ENCODE measurements at regions not wholly inside any gene's neighbourhood (a gene's known extent, or its start where the extent isn't known, plus 50 kb on each side); places are given as distances from the start of the nearest gene placed in this dataset.

- DNase-seq, result no peak
- in situ Hi-C loops (cut with MboI; ENCODE audit: low pct_unique_long_range_greater_than_20kb, low sequenced_read_pairs), result no loop called here
Observed at GRCh38 chr4:19698961-19699360, 552.7 kb upstream of the SLIT2 start.

- no peak for DNase-seq
- in situ Hi-C loops (cut with MboI; ENCODE audit: low pct_unique_long_range_greater_than_20kb, low sequenced_read_pairs), result no loop called here
Observed at GRCh38 chr4:19694812-19695211, 556.9 kb upstream of the SLIT2 start.

GRCh38 chr4:19693936-19694570 is 557.7 kb upstream of the SLIT2 start:
- DNase-seq, result no peak
- in situ Hi-C loops (cut with MboI; ENCODE audit: low pct_unique_long_range_greater_than_20kb, low sequenced_read_pairs), result no loop called here

- in situ Hi-C loops (cut with MboI; ENCODE audit: low pct_unique_long_range_greater_than_20kb, low sequenced_read_pairs), result no loop called here
Observed at GRCh38 chr4:19689511-19689910, 562.2 kb upstream of the SLIT2 start.

GRCh38 chr4:19686456-19686855 is 565.2 kb upstream of the SLIT2 start:
- DNase-seq, result no peak
- in situ Hi-C loops (cut with MboI; ENCODE audit: low pct_unique_long_range_greater_than_20kb, low sequenced_read_pairs), result no loop called here

More at GRCh38 chr4:19689511-19689910, 562.2 kb upstream of the SLIT2 start:
- no peak for DNase-seq

DNA sequence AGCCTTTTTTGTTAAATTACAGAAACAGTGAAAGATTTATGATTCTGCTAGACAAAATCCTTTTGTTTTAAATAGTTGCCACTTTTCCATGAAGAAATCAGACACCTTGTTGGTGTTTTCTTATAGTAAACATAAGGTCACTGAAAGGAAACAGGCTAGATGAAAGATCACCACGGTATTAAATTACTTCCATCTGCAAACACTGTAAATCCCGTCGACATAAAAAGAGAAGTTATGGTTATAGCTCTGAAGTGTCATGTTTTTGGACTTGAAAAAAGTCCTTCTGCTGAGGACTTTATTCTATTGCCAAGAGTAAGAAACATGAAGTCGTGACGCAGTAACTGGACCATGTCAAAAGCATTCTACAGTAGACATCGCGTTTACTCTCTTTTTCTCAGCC is 567.6 kb upstream of the SLIT2 start:
- no peak for DNase-seq
- in situ Hi-C loops (cut with MboI; ENCODE audit: low pct_unique_long_range_greater_than_20kb, low sequenced_read_pairs), result no loop called here

- in situ Hi-C loops (cut with MboI; ENCODE audit: low pct_unique_long_range_greater_than_20kb, low sequenced_read_pairs), result no loop called here
- DNase-seq, result no peak
Observed at GRCh38 chr4:19683426-19683825, 568.3 kb upstream of the SLIT2 start.

- no peak for DNase-seq
- in situ Hi-C loops (cut with MboI; ENCODE audit: low pct_unique_long_range_greater_than_20kb, low sequenced_read_pairs), result no loop called here
Observed at GRCh38 chr4:19677211-19677610, 574.5 kb upstream of the SLIT2 start.

GRCh38 chr4:19675172-19675811 is 576.4 kb upstream of the SLIT2 start:
- DNase-seq, result no peak
- in situ Hi-C loops (cut with MboI; ENCODE audit: low pct_unique_long_range_greater_than_20kb, low sequenced_read_pairs), result no loop called here

DNA sequence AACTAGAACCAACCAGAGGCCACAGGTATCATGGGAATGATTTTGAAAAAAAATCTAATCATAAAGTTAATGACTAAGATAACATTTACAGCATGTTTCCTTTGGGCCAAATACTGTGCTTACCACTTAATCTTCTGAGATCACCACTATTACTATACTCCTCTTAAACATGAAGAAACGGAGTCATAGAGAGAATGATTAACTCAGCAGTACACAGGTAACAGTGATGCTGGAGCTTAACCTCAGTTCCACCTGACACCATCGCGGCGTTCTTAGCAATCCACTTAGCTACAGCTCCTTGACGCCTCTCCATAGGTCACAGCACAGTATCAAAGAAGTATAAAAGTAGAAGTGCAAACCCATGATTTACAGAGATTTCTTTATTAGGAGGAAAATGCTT is 592.6 kb upstream of the SLIT2 start:
- no peak for DNase-seq
- in situ Hi-C loops (cut with MboI; ENCODE audit: low pct_unique_long_range_greater_than_20kb, low sequenced_read_pairs), result no loop called here

- no peak for DNase-seq
- in situ Hi-C loops (cut with MboI; ENCODE audit: low pct_unique_long_range_greater_than_20kb, low sequenced_read_pairs), result no loop called here
Observed at GRCh38 chr4:19657856-19658255, 593.8 kb upstream of the SLIT2 start.

GRCh38 chr4:19655666-19656065 is 596.0 kb upstream of the SLIT2 start:
- DNase-seq, result no peak
- in situ Hi-C loops (cut with MboI; ENCODE audit: low pct_unique_long_range_greater_than_20kb, low sequenced_read_pairs), result no loop called here

DNA sequence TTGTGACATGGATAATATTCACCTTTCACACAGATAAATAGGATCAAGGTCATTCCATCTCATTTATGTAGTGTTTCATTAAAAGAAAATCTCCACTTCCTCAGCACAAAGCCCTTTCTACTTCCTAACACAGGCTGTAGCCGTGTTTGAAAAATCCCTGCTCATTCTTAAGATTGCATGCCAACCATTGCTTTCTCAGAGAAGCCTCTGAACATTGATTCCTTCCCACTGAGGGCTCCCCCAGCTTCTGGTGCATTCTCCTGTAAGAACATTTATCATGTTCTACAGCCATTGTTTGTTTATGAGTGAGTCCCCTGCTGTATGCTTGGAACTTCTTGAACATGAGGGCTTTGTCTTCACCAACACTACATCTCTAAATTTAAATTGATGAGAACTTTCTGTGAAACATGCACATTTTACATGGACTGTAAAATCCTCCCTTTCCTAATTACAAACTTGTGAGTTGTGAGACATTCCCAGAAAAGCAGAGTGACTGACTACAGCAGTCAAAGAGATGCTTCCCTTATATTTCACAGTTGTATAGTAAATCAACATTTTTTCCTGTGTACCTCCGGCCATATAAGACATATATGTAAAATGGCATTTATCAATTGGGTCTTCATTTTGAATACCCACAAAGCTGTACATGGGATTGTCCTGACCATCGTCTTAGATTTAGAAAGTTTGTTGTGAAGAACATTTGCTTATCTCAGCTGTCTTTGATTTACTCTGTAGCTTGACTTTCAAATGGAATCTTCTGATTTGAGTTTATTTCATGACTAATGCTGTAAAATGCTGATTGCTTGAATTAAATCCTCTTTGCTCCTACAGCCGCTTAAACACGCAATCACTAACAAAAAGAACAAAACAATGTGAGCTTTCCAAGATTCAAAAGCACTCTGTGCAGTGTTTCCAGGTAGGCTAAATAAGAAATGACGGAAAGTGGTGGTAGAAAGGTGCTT is 600.5 kb upstream of the SLIT2 start:
- DNase-seq, result no peak
- in situ Hi-C loops (cut with MboI; ENCODE audit: low pct_unique_long_range_greater_than_20kb, low sequenced_read_pairs), result no loop called here

DNA sequence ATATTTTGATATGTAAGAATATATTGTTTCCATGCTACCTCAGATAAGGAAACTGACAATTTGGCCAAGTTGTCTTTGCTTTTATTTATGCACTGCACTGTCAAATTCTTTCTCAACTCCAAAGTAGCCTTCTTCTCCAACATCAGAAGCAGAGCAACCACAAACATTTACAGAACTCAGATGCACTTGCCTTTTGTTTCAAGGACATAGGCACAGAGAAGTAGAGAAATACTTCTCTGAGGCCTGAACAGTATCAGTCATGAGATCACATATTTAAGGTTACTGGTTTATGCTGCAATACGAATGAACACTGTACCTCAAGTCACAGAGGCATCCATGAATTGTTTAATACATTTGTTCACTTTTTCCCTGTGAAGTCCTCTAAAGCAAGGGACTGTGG is 606.1 kb upstream of the SLIT2 start:
- DNase-seq, result no peak
- in situ Hi-C loops (cut with MboI; ENCODE audit: low pct_unique_long_range_greater_than_20kb, low sequenced_read_pairs), result no loop called here

- no peak for DNase-seq
- in situ Hi-C loops (cut with MboI; ENCODE audit: low pct_unique_long_range_greater_than_20kb, low sequenced_read_pairs), result no loop called here
Observed at GRCh38 chr4:19636451-19636850, 615.3 kb upstream of the SLIT2 start.

DNA sequence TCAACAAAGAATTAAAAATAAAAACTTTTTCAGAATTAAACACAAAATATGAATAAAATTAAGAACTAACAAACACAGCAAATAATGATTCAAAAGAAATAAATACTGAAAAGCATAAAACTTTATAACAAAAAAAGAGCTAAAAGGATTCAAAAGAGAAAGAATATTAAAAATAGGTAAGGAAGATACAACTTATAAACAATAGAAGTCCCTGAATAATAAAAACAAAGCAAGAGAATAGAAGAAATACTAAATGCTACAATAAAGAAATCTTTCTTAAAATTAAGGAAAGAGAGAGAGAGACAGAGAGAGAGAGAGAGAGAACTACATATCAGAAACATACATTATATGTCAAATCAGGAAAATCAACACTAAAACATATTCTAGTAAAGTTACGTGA is 619.9 kb upstream of the SLIT2 start:
- no peak for DNase-seq
- in situ Hi-C loops (cut with MboI; ENCODE audit: low pct_unique_long_range_greater_than_20kb, low sequenced_read_pairs), result no loop called here

- DNase-seq, result no peak
- in situ Hi-C loops (cut with MboI; ENCODE audit: low pct_unique_long_range_greater_than_20kb, low sequenced_read_pairs), result no loop called here
Observed at GRCh38 chr4:19623866-19624265, 627.8 kb upstream of the SLIT2 start.

- DNase-seq, result no peak
- in situ Hi-C loops (cut with MboI; ENCODE audit: low pct_unique_long_range_greater_than_20kb, low sequenced_read_pairs), result no loop called here
Observed at GRCh38 chr4:19615086-19615689, 636.5 kb upstream of the SLIT2 start.

GRCh38 chr4:19614171-19614570 is 637.5 kb upstream of the SLIT2 start:
- in situ Hi-C loops (cut with MboI; ENCODE audit: low pct_unique_long_range_greater_than_20kb, low sequenced_read_pairs), result no loop called here
- no peak for DNase-seq

DNA sequence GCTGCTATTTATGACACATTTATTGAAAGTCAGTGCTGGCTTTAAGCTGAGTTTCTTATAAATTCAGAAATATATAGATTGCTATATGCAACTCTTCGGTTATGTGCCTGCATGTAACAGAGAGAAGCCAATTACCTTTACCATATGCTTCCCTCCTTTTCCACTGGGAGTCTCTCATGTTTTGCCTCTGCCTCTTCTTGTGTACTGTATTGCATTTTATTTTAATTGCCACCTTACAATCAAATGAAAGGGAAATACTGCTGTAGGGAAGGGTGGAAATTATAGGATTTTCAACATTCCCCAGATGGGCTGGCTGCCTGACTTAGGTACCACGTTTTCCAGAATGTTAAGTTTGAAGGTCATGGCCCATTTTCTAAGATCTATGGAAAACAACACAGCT is 655.4 kb upstream of the SLIT2 start:
- in situ Hi-C loops (cut with MboI; ENCODE audit: low pct_unique_long_range_greater_than_20kb, low sequenced_read_pairs), result no loop called here

More for the DNA sequence above, 655.4 kb upstream of the SLIT2 start:
- DNase-seq, result no peak
